22Rv1 (cell line): ENCODE measurements at regions not wholly inside any gene's neighbourhood (a gene's known extent, or its start where the extent isn't known, plus 50 kb on each side); places are given as distances from the start of the nearest gene placed in this dataset.

Source experiments
- CTCF ChIP-seq: fragments of 450-650 bp; IDR thresholded peaks from 2 replicates; pipeline ENCODE4 v1.5.1; 2017; ENCODE audit warnings: mild to moderate bottlenecking
- ZFX ChIP-seq: fragments of 450-650 bp; IDR thresholded peaks from 2 replicates; pipeline ENCODE4 v1.6.1; 2017; ENCODE audit warnings: antibody characterized with exemption, borderline replicate concordance

GRCh38 chr21:25506261-25506660 is 101.0 kb downstream of the MRPL39 start:
- no peak for TF ChIP-seq CTCF
- TF ChIP-seq ZFX: no peak
